ENCODE measurements at regions not wholly inside any gene's neighbourhood (a gene's known extent, or its start where the extent isn't known, plus 50 kb on each side); places are given as distances from the start of the nearest gene placed in this dataset.
"Not testable (repeated sequence)": the region's sequence is repeated elsewhere in the genome, so short reads cannot be mapped to it uniquely, and the experiment has no call there.

DNA sequence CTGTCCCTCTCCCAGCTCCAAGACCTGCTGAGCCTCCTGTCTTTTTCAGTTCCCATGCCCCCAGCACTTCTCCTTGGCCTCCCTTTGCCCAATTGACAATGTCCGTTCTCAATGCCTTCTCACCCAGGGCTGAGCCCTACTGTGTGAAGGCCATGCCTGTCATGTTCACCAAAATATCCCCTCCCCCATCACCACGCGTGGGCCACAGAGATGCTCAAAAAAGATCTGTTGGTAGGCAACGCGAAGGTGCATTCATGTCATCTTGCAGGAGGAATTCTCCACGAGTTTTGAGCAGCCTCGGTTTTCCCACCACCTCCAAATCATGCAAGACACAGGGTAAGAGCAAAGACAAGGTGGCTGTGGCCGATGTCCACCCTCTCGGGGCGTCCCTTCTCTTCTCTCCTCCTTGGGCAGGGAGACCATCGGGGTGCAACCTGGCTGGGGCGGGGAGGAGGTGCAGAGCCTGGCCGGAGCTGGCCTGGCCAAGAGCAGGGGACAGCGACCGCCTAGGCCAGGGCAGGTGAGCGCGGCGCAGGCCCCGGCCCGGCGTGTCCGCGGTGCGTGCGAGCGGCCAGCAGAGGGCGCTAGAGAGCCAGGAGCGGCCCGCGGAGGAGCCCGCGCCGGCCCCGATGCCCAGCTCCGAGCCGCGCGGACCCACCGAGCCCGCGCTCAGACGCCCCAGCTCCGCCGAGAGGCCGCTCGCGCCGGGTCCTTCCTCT, 56.3 kb upstream of the KRTAP5-11 start:
- TF ChIP-seq, protein P1, sequence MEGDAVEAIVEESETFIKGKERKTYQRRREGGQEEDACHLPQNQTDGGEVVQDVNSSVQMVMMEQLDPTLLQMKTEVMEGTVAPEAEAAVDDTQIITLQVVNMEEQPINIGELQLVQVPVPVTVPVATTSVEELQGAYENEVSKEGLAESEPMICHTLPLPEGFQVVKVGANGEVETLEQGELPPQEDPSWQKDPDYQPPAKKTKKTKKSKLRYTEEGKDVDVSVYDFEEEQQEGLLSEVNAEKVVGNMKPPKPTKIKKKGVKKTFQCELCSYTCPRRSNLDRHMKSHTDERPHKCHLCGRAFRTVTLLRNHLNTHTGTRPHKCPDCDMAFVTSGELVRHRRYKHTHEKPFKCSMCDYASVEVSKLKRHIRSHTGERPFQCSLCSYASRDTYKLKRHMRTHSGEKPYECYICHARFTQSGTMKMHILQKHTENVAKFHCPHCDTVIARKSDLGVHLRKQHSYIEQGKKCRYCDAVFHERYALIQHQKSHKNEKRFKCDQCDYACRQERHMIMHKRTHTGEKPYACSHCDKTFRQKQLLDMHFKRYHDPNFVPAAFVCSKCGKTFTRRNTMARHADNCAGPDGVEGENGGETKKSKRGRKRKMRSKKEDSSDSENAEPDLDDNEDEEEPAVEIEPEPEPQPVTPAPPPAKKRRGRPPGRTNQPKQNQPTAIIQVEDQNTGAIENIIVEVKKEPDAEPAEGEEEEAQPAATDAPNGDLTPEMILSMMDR (IDR thresholded peaks at IDR 0.05): peak; percentile 66
- TF ChIP-seq ZFX (IDR thresholded peaks at IDR 0.05; ENCODE audit: borderline replicate concordance): not testable (repeated sequence)
